Gastroesophageal sphincter (tissue), 3 donors: ENCODE measurements at regions not wholly inside any gene's neighbourhood (a gene's known extent, or its start where the extent isn't known, plus 50 kb on each side); places are given as distances from the start of the nearest gene placed in this dataset.

Experiments used
- POLR2A ChIP-seq, 2 donors: fragments of 450-650 bp; IDR thresholded peaks; one replicate each; pipeline ENCODE4 v1.6.1; 2017; ENCODE audit warnings: antibody characterized with exemption in 2 of 2, mild to moderate bottlenecking in 2 of 2, moderate library complexity in 1 of 2
- POLR2AphosphoS5 ChIP-seq: sonication (generic); formaldehyde crosslinking; IDR thresholded peaks from one replicate; pipeline ENCODE4 v1.6.1; 2017; ENCODE audit warnings: antibody characterized with exemption
- TF ChIP-seq, protein P1 (sequence below), 4 experiments: fragments of 200-600 bp in 2 of 4; fragments of 450-650 bp in 2 of 4; sonication (generic) in 1 of 4; IDR thresholded peaks; one replicate each; pipeline ENCODE4 v1.5.1; 2017 to 2019; ENCODE audit warnings: antibody characterized with exemption in 4 of 4, mild to moderate bottlenecking in 2 of 4, moderate library complexity in 2 of 4

- TF ChIP-seq, protein P1, sequence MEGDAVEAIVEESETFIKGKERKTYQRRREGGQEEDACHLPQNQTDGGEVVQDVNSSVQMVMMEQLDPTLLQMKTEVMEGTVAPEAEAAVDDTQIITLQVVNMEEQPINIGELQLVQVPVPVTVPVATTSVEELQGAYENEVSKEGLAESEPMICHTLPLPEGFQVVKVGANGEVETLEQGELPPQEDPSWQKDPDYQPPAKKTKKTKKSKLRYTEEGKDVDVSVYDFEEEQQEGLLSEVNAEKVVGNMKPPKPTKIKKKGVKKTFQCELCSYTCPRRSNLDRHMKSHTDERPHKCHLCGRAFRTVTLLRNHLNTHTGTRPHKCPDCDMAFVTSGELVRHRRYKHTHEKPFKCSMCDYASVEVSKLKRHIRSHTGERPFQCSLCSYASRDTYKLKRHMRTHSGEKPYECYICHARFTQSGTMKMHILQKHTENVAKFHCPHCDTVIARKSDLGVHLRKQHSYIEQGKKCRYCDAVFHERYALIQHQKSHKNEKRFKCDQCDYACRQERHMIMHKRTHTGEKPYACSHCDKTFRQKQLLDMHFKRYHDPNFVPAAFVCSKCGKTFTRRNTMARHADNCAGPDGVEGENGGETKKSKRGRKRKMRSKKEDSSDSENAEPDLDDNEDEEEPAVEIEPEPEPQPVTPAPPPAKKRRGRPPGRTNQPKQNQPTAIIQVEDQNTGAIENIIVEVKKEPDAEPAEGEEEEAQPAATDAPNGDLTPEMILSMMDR (IDR thresholded peaks at IDR 0.05), result no peak
- TF ChIP-seq POLR2A (IDR thresholded peaks at IDR 0.05), result no peak
- no peak for TF ChIP-seq POLR2AphosphoS5
These were observed 143.9 kb upstream of the CDH20 start for GRCh38 chr18:61189376-61189775.
